HEK293T (cell line): ENCODE measurements at regions not wholly inside any gene's neighbourhood (a gene's known extent, or its start where the extent isn't known, plus 50 kb on each side); places are given as distances from the start of the nearest gene placed in this dataset.

Experiments used
- ARNT ChIP-seq: fragments of 450-650 bp; IDR thresholded peaks from 2 replicates; pipeline ENCODE4 v1.6.1; 2017; ENCODE audit warnings: mild to moderate bottlenecking
- BHLHE40 ChIP-seq: fragments of 450-650 bp; IDR thresholded peaks from 2 replicates; pipeline ENCODE4 v1.6.1; 2016; ENCODE audit warnings: mild to moderate bottlenecking, moderate library complexity, borderline replicate concordance
- ELF4 ChIP-seq: fragments of 450-650 bp; IDR thresholded peaks from 2 replicates; pipeline ENCODE4 v1.6.1; 2017; ENCODE audit warnings: antibody characterized with exemption
- FOXA1 ChIP-seq: fragments of 450-650 bp; IDR thresholded peaks from 2 replicates; pipeline ENCODE4 v1.6.1; 2016; ENCODE audit warnings: mild to moderate bottlenecking
- FOXK2 ChIP-seq: fragments of 450-650 bp; IDR thresholded peaks from 2 replicates; pipeline ENCODE4 v1.6.1; 2016; ENCODE audit warnings: mild to moderate bottlenecking
- FOXM1 ChIP-seq: fragments of 450-650 bp; IDR thresholded peaks from 2 replicates; pipeline ENCODE4 v1.6.1; 2017; ENCODE audit warnings: mild to moderate bottlenecking, borderline replicate concordance
- HDGF ChIP-seq: fragments of 450-650 bp; IDR thresholded peaks from 2 replicates; pipeline ENCODE4 v1.6.1; 2017; ENCODE audit warnings: antibody characterized with exemption, borderline replicate concordance
- LEF1 ChIP-seq: fragments of 450-650 bp; IDR thresholded peaks from 2 replicates; pipeline ENCODE4 v1.6.1; 2017; ENCODE audit warnings: mild to moderate bottlenecking, borderline replicate concordance
- NFRKB ChIP-seq: fragments of 450-650 bp; IDR thresholded peaks from 2 replicates; pipeline ENCODE4 v1.6.1; 2016; ENCODE audit warnings: mild to moderate bottlenecking, moderate library complexity
- ZNF384 ChIP-seq: fragments of 450-650 bp; IDR thresholded peaks from 2 replicates; pipeline ENCODE4 v1.6.1; 2016
- TF ChIP-seq, protein P1 (sequence below): fragments of 450-650 bp; IDR thresholded peaks from 2 replicates; pipeline ENCODE4 v1.6.1; 2016

- TF ChIP-seq HDGF (no peak), NFRKB (no peak), LEF1 (no peak), FOXA1 (no peak), ARNT (no peak), ELF4 (no peak), ZNF384 (no peak), FOXM1 (no peak), FOXK2 (no peak), BHLHE40 (no peak)
- TF ChIP-seq, protein P1, sequence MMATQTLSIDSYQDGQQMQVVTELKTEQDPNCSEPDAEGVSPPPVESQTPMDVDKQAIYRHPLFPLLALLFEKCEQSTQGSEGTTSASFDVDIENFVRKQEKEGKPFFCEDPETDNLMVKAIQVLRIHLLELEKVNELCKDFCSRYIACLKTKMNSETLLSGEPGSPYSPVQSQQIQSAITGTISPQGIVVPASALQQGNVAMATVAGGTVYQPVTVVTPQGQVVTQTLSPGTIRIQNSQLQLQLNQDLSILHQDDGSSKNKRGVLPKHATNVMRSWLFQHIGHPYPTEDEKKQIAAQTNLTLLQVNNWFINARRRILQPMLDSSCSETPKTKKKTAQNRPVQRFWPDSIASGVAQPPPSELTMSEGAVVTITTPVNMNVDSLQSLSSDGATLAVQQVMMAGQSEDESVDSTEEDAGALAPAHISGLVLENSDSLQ, result no peak
These were observed 841.4 kb upstream of the VRK2 start for GRCh38 chr2:57205241-57205640.
